NCI-H2196 (cell line): ENCODE measurements at regions not wholly inside any gene's neighbourhood (a gene's known extent, or its start where the extent isn't known, plus 50 kb on each side); places are given as distances from the start of the nearest gene placed in this dataset.
"Not testable (repeated sequence)": the region's sequence is repeated elsewhere in the genome, so short reads cannot be mapped to it uniquely, and the experiment has no call there.

Source experiments
- DNase-seq: peaks from one replicate; lab custom pipeline; 2025; ENCODE audit not compliant: unreplicated experiment; lab: John Stamatoyannopoulos, UW

- not testable (repeated sequence) for DNase-seq
Measured at GRCh38 chr12:33194389-33194788, 245.2 kb downstream of the SYT10 start.

GRCh38 chr12:33192226-33192625, 247.4 kb downstream of the SYT10 start:
- no peak for DNase-seq

- no peak for DNase-seq
Measured at GRCh38 chr12:33187409-33187808, 252.2 kb downstream of the SYT10 start.

- no peak for DNase-seq
Measured at GRCh38 chr12:33184161-33184560, 255.5 kb downstream of the SYT10 start.

GRCh38 chr12:33182485-33182884, 257.1 kb downstream of the SYT10 start:
- DNase-seq, result no peak

- no peak for DNase-seq
Measured at GRCh38 chr12:33180918-33181317, 258.7 kb downstream of the SYT10 start.

- DNase-seq, result not testable (repeated sequence)
Measured at GRCh38 chr12:33166260-33166659, 269.7 kb upstream of the PKP2 start.

GRCh38 chr12:33156042-33156441, 259.5 kb upstream of the PKP2 start:
- DNase-seq, result no peak

GRCh38 chr12:33147292-33147691, 250.7 kb upstream of the PKP2 start:
- not testable (repeated sequence) for DNase-seq

- DNase-seq, result no peak
Measured at GRCh38 chr12:33129500-33129899, 232.9 kb upstream of the PKP2 start.

- DNase-seq, result no peak
Measured at GRCh38 chr12:33125755-33126154, 229.2 kb upstream of the PKP2 start.

GRCh38 chr12:33116284-33116683, 219.7 kb upstream of the PKP2 start:
- DNase-seq, result no peak

- no peak for DNase-seq
Measured at GRCh38 chr12:33115716-33116115, 219.1 kb upstream of the PKP2 start.

GRCh38 chr12:33111850-33112249, 215.3 kb upstream of the PKP2 start:
- no peak for DNase-seq

GRCh38 chr12:33107827-33108226, 211.2 kb upstream of the PKP2 start:
- DNase-seq, result not testable (repeated sequence)

- DNase-seq, result no peak
Measured at GRCh38 chr12:33093534-33093933, 197.0 kb upstream of the PKP2 start.

GRCh38 chr12:33087876-33088275, 191.3 kb upstream of the PKP2 start:
- DNase-seq, result not testable (repeated sequence)

GRCh38 chr12:33076401-33076800, 179.8 kb upstream of the PKP2 start:
- DNase-seq, result not testable (repeated sequence)

GRCh38 chr12:33075130-33075766, 178.7 kb upstream of the PKP2 start:
- not testable (repeated sequence) for DNase-seq

- no peak for DNase-seq
Measured at GRCh38 chr12:33061844-33062243, 165.3 kb upstream of the PKP2 start.

- DNase-seq, result no peak
Measured at GRCh38 chr12:33054371-33054770, 157.8 kb upstream of the PKP2 start.

- DNase-seq, result no peak
Measured at GRCh38 chr12:33052141-33053051, 155.8 kb upstream of the PKP2 start.
